ENCODE measurements at regions not wholly inside any gene's neighbourhood (a gene's known extent, or its start where the extent isn't known, plus 50 kb on each side); places are given as distances from the start of the nearest gene placed in this dataset.

DNA sequence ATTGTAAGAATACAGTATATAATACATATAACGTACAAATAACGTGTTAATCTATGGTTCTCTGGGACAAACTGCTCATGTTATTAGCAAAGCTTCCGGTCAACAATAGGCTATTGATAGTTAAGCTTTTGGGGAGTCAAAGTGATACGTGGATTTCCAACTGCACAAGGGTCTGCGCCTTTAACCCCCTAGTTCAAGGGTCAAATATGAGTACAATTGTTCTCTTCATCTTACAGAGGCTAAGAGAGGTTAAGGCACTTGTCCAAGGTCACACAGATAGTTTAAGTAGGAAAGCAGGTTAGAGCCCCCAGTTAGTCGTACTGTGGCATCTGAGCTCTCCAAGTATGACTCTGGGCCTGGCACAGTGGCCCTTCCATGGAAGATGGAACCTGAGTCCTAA, 204.3 kb upstream of the KRR1 start:
- Histone ChIP-seq H3K4me1 (ENCODE audit: control insufficient read depth in 4 of 4, insufficient read depth in 4 of 4, low read length in 3 of 4) (no peaks in the 10 kb centered on the region), H3K4me3 (ENCODE audit: low read depth in 1 of 3, low read length in 3 of 3) (no peak overlapping the region), H3K27ac (ENCODE audit: low read depth in 1 of 2, low read length in 2 of 2) (no peak overlapping the region), H3K36me3 (ENCODE audit: control insufficient read depth in 4 of 4, insufficient read depth in 3 of 4, low read depth in 1 of 4, low read length in 3 of 4) (no peaks in the 10 kb centered on the region), H3K9ac (ENCODE audit: low read depth in 1 of 2, low read length in 2 of 2) (no peak overlapping the region), H3K9me3 (ENCODE audit: control insufficient read depth in 4 of 4, low read length in 3 of 4) (no peaks in the 10 kb centered on the region), H3K27me3 (ENCODE audit: control insufficient read depth in 4 of 4, insufficient read depth in 4 of 4, low read length in 3 of 4) (no peaks in the 10 kb centered on the region)
- 96% methylated on average over 6 of the region's 6 CpGs for WGBS
- no peak for TF ChIP-seq FOXA2 (IDR thresholded peaks at IDR 0.05)
- TF ChIP-seq HNF4G (IDR thresholded peaks at IDR 0.05) = no peak
- TF ChIP-seq RXRA (IDR thresholded peaks at IDR 0.05) = no peak
- TF ChIP-seq RAD21 (IDR thresholded peaks at IDR 0.05) = no peak
- no peak for TF ChIP-seq JUND (IDR thresholded peaks at IDR 0.05)
- TF ChIP-seq, protein P1, sequence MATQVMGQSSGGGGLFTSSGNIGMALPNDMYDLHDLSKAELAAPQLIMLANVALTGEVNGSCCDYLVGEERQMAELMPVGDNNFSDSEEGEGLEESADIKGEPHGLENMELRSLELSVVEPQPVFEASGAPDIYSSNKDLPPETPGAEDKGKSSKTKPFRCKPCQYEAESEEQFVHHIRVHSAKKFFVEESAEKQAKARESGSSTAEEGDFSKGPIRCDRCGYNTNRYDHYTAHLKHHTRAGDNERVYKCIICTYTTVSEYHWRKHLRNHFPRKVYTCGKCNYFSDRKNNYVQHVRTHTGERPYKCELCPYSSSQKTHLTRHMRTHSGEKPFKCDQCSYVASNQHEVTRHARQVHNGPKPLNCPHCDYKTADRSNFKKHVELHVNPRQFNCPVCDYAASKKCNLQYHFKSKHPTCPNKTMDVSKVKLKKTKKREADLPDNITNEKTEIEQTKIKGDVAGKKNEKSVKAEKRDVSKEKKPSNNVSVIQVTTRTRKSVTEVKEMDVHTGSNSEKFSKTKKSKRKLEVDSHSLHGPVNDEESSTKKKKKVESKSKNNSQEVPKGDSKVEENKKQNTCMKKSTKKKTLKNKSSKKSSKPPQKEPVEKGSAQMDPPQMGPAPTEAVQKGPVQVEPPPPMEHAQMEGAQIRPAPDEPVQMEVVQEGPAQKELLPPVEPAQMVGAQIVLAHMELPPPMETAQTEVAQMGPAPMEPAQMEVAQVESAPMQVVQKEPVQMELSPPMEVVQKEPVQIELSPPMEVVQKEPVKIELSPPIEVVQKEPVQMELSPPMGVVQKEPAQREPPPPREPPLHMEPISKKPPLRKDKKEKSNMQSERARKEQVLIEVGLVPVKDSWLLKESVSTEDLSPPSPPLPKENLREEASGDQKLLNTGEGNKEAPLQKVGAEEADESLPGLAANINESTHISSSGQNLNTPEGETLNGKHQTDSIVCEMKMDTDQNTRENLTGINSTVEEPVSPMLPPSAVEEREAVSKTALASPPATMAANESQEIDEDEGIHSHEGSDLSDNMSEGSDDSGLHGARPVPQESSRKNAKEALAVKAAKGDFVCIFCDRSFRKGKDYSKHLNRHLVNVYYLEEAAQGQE (IDR thresholded peaks at IDR 0.05) = no peak
- TF ChIP-seq, protein P2, sequence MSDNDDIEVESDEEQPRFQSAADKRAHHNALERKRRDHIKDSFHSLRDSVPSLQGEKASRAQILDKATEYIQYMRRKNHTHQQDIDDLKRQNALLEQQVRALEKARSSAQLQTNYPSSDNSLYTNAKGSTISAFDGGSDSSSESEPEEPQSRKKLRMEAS (IDR thresholded peaks at IDR 0.05) = no peak
- no peak for TF ChIP-seq GABPA (IDR thresholded peaks at IDR 0.05 in 1 of 2, conservative IDR thresholded peaks at IDR 0.05 in 1 of 2)
- no peak for TF ChIP-seq NR2F2 (IDR thresholded peaks at IDR 0.05)
- TF ChIP-seq TAF1 (conservative IDR thresholded peaks at IDR 0.05) = no peak
- TF ChIP-seq HNF4A (conservative IDR thresholded peaks at IDR 0.05) = no peak
- TF ChIP-seq, protein P3, sequence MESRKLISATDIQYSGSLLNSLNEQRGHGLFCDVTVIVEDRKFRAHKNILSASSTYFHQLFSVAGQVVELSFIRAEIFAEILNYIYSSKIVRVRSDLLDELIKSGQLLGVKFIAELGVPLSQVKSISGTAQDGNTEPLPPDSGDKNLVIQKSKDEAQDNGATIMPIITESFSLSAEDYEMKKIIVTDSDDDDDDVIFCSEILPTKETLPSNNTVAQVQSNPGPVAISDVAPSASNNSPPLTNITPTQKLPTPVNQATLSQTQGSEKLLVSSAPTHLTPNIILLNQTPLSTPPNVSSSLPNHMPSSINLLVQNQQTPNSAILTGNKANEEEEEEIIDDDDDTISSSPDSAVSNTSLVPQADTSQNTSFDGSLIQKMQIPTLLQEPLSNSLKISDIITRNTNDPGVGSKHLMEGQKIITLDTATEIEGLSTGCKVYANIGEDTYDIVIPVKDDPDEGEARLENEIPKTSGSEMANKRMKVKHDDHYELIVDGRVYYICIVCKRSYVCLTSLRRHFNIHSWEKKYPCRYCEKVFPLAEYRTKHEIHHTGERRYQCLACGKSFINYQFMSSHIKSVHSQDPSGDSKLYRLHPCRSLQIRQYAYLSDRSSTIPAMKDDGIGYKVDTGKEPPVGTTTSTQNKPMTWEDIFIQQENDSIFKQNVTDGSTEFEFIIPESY (IDR thresholded peaks at IDR 0.05) = no peak
- TF ChIP-seq, protein P4, sequence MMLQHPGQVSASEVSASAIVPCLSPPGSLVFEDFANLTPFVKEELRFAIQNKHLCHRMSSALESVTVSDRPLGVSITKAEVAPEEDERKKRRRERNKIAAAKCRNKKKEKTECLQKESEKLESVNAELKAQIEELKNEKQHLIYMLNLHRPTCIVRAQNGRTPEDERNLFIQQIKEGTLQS (IDR thresholded peaks at IDR 0.05) = no peak
- no peak for TF ChIP-seq EGR1 (IDR thresholded peaks at IDR 0.05; ENCODE audit: low read depth in 2 of 2)
- no peak for TF ChIP-seq FOXA1 (IDR thresholded peaks at IDR 0.05)
- TF ChIP-seq SP1 (IDR thresholded peaks at IDR 0.05) = no peak
- TF ChIP-seq YY1 (IDR thresholded peaks at IDR 0.05) = no peak
- DNase-seq (ENCODE audit: low spot score) = no peak

DNA sequence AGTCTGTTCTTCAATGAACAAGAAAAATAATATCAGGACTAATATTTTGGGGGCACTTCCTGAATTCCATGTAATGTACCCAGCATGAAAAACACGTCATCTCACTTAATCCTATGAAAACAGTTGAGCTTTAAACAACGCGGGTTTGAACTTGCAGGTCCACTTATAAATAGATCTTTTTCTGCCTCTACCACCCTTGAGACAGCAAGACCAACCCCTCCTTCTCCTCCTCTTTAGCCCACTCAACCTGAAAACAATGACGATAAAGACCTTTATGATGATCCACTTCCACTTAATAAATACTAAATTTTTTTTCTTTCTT, 203.9 kb upstream of the KRR1 start:
- H3K4me1 ChIP-seq (ENCODE audit: control insufficient read depth in 4 of 4, insufficient read depth in 4 of 4, low read length in 3 of 4) = no peaks in the 10 kb centered on the region
- no peak overlapping the region for H3K9ac ChIP-seq (ENCODE audit: low read depth in 1 of 2, low read length in 2 of 2)
- 93% methylated on average over 4 of the region's 4 CpGs for WGBS
- no peak overlapping the region for H3K27ac ChIP-seq (ENCODE audit: low read depth in 1 of 2, low read length in 2 of 2)
- H3K36me3 ChIP-seq (ENCODE audit: control insufficient read depth in 4 of 4, insufficient read depth in 3 of 4, low read depth in 1 of 4, low read length in 3 of 4) = no peaks in the 10 kb centered on the region
- no peak overlapping the region for H3K4me3 ChIP-seq (ENCODE audit: low read depth in 1 of 3, low read length in 3 of 3)
- TF ChIP-seq HNF4G (IDR thresholded peaks at IDR 0.05) = no peak
- no peak for TF ChIP-seq RAD21 (IDR thresholded peaks at IDR 0.05)
- TF ChIP-seq NR2F2 (IDR thresholded peaks at IDR 0.05) = no peak
- H3K9me3 ChIP-seq (ENCODE audit: control insufficient read depth in 4 of 4, low read length in 3 of 4) = no peaks in the 10 kb centered on the region
- H3K27me3 ChIP-seq (ENCODE audit: control insufficient read depth in 4 of 4, insufficient read depth in 4 of 4, low read length in 3 of 4) = no peaks in the 10 kb centered on the region
- DNase-seq (ENCODE audit: low spot score) = no peak

All from liver (tissue), 7 donors.